Spinal cord (tissue), 9 donors: ENCODE measurements at regions not wholly inside any gene's neighbourhood (a gene's known extent, or its start where the extent isn't known, plus 50 kb on each side); places are given as distances from the start of the nearest gene placed in this dataset.
A peak's percentile ranks its signal among the peaks of the same experiment; 100 is the strongest.
"Not testable (repeated sequence)": the region's sequence is repeated elsewhere in the genome, so short reads cannot be mapped to it uniquely, and the experiment has no call there.

Experiments used
- DNase-seq, 6 donors: peaks; one replicate each; pipeline versions ENCODE4 v3.0.0 to v3.0.0-alpha.2; 2013 to 2015; ENCODE audit warnings: low spot score in 6 of 6, low read depth in 4 of 6
- H3K27ac ChIP-seq: one replicate; pipeline ENCODE4 v1.5.1; 2013; ENCODE audit warnings: low read depth, low read length, control low read depth
- H3K27me3 ChIP-seq: one replicate; pipeline ENCODE4 v1.6.1; 2013; ENCODE audit warnings: low read length; ENCODE audit not compliant: control insufficient read depth, insufficient read depth
- H3K36me3 ChIP-seq: one replicate; pipeline ENCODE4 v1.6.1; 2013; ENCODE audit warnings: low read length; ENCODE audit not compliant: control insufficient read depth, insufficient read depth
- H3K4me1 ChIP-seq: one replicate; pipeline ENCODE4 v1.6.1; 2013; ENCODE audit warnings: low read length; ENCODE audit not compliant: control insufficient read depth, insufficient read depth
- H3K4me3 ChIP-seq: one replicate; pipeline ENCODE4 v1.5.1; 2013; ENCODE audit warnings: low read depth, low read length, control low read depth
- H3K9me3 ChIP-seq: one replicate; pipeline ENCODE4 v1.6.1; 2013; ENCODE audit warnings: low read length; ENCODE audit not compliant: control insufficient read depth, insufficient read depth
- WGBS: methylation state at CpG from one replicate; pipeline ENCODE4 v1.1.5; 2013; ENCODE audit warnings: missing lambda C conversion rate; ENCODE audit not compliant: insufficient coverage; 5-methylcytosine and 5-hydroxymethylcytosine counted together
- donor health status: healthy.

DNA sequence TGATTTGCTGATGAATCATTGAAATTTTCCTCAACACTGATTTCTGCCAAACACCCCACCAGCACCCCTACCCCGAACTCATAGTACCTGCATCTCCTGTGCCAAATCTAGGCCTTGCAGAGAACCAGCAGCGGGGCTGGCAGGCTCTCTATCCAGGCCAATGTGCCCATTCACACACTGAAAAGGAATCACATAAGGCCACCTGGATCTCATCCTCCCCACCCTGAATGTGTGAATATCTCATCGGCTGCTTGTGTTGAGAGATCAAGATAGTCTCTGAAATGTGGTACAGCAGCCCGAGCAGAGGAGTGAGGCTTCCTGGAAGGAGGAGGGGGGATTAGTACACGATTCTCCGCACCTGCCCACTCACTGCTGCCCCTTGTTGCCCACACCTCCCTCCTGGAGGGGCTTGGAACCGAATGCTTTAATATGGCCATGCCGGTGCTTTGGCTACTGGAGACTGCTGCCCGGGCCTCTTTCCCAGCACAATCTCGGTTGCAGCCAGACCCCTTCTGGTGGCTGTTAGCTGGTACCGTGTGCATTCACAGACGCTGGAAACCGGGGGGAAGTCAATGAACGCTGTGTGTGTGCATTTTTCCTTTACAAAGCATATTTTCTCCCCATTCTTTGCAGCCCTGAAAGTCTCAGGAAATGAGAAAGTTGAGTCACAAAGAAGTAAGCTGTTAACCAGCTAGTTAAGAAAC is 619.5 kb downstream of the MATN1 start:
- Histone ChIP-seq H3K27me3 (no peaks in the 10 kb centered on the region), H3K4me1 (peaks cover 15% of the 10 kb centered on the region), H3K4me3 (no peak overlapping the region), H3K27ac (no peak overlapping the region), H3K36me3 (no peaks in the 10 kb centered on the region), H3K9me3 (no peaks in the 10 kb centered on the region)
- peak in 2 of 6 donors; percentile 65 to 79 for DNase-seq
- 68% methylated on average over 3 of the region's 14 CpGs for WGBS

DNA sequence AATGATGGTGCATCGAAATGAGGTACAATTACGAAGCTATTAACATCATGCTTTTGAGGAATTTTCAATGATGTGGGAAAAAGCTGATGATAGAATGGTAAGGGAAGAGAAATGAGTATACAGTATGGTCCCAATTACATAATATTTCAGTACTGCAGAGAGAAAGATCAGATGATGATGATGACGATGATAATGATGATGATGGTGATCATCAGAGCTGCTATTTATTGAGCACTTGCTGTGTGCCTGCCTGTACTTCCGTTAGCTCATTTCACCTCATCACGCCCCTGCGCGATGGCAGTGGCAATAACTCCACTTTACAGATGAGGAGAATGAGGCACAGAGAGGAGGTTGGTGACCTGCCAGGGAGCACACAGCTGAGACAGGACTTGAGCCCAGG is 620.8 kb downstream of the MATN1 start:
- 90% methylated on average over 3 of the region's 7 CpGs for WGBS
- Histone ChIP-seq H3K9me3 (no peaks in the 10 kb centered on the region), H3K27ac (no peak overlapping the region)

DNA sequence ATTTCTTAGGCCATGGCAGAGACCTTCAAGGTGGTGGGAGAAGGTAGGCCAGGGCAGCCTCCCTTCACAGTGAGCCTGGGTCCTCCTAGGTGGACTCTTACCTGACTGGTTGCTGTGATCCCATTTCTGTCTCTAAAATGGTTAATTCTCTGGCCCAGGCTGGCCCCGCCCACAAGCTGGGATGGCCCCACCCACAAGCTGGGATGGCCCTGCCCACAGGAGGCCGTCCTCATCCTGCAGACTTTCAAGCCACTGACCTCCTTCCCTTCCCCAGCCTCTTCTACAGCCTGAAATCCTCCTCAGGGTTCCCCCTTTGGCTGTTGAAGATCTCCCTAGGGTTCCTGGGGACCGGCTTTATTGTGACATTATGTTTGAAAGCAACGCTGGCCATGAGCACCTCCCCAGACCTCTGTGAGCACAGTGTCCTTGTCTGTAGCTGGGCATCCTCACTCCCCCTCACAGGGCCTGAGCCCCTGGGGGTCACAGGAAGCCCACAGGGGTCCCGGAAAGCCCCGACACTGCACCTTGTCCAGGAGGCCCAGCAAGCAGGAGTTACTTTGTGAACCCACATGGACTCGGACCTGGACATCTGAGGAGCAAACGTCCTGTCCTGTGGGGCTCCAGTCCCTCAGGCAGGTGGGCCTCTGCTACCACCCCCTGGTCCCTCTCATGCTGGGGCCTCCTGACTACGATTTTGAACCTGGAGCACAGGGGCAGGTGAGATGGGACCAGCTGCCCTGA is 621.7 kb downstream of the MATN1 start:
- H3K4me1 ChIP-seq = peaks cover 15% of the 10 kb centered on the region
- no peaks in the 10 kb centered on the region for H3K27me3 ChIP-seq
- no peak for DNase-seq
- H3K36me3 ChIP-seq = no peaks in the 10 kb centered on the region
- 57% methylated on average over 9 of the region's 9 CpGs for WGBS
- no peak overlapping the region for H3K27ac ChIP-seq
- no peaks in the 10 kb centered on the region for H3K9me3 ChIP-seq
- no peak overlapping the region for H3K4me3 ChIP-seq

More for the DNA sequence above, 620.8 kb downstream of the MATN1 start:
- Histone ChIP-seq H3K36me3 (no peaks in the 10 kb centered on the region), H3K4me1 (peaks cover 15% of the 10 kb centered on the region), H3K4me3 (no peak overlapping the region), H3K27me3 (no peaks in the 10 kb centered on the region)
- DNase-seq = no peak

GRCh38 chr1:30101016-30101415 is 622.4 kb downstream of the MATN1 start:
- 72% methylated on average over 2 of the region's 8 CpGs for WGBS
- Histone ChIP-seq H3K4me3 (no peak overlapping the region), H3K36me3 (no peaks in the 10 kb centered on the region), H3K4me1 (peaks cover 15% of the 10 kb centered on the region), H3K27me3 (no peaks in the 10 kb centered on the region), H3K27ac (no peak overlapping the region), H3K9me3 (no peaks in the 10 kb centered on the region)
- no peak for DNase-seq

GRCh38 chr1:30100524-30100862 is 622.9 kb downstream of the MATN1 start:
- 75% methylated on average over 4 of the region's 4 CpGs for WGBS
- Histone ChIP-seq H3K4me1 (peaks cover 15% of the 10 kb centered on the region), H3K27me3 (no peaks in the 10 kb centered on the region), H3K9me3 (no peaks in the 10 kb centered on the region), H3K4me3 (no peak overlapping the region), H3K27ac (no peak overlapping the region), H3K36me3 (no peaks in the 10 kb centered on the region)
- no peak for DNase-seq

DNA sequence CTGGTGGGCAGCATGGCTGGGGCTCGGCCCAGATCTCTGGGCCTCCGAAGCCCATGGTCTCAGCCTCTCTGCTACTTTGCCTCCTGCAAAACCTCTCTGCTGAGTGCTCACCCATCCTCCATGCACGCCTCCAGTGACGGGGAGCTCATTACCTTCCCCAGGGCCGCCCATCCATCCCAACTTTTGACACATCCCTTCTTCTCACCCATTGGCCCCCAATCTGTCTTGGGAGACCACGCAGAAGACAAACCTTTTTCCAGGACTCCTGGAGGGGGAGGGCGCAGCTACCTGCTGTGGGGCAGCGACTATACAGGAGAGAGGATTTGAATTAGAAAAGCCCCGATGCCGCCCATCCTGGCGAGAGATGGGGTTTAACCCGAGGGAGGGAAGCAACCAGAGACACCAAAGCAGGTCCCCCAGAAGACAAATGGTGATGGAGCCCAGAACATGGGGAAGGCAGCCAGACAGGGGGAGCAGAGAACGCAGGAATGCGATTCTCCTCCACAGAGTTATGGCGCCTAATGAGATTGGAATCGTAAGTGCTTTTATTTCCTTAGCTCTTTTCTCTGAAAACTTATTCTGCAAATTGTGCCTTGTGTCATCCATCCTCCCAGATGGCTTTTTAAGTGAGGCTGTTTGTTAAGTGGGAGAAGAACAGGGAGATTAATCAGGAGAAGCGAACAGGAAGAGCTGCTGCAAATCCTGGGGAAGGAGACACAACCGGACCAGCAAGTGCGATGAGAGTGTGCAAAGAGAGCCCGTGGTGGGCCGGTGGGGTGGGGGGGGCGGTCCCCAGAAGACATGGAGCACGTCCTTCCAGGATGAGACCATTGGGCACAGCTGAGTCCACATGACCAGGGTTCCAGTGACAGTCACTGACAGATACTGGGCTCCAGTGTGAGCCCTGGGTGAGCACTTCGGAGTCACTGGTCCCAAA is 623.5 kb downstream of the MATN1 start:
- peak in 2 of 6 donors; percentile 38 to 91 for DNase-seq
- Histone ChIP-seq H3K9me3 (no peaks in the 10 kb centered on the region), H3K4me1 (peaks cover 15% of the 10 kb centered on the region), H3K27ac (no peak overlapping the region), H3K27me3 (no peaks in the 10 kb centered on the region), H3K4me3 (no peak overlapping the region), H3K36me3 (no peaks in the 10 kb centered on the region)
- 66% methylated on average over 18 of the region's 24 CpGs for WGBS

DNA sequence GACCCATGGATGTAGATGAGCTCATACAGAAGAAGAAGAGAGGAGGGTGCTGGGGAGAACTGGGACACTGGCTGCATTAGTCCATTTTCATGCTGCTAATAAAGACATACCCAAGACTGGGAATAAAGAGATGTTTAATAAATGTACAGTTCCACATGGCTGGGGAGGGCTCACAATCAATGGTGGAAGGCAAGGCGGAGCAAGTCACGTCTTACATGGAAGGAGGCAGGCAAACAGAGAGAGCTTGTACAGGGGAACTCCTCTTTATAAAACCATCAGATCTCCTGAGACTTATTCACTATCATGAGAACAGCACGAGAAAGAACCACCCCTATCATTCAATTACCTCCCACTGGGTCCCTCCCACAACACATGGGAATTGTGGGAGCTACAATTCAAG is 625.5 kb downstream of the MATN1 start:
- H3K4me3 ChIP-seq, H3K4me1 ChIP-seq, H3K9me3 ChIP-seq, H3K27ac ChIP-seq, H3K27me3 ChIP-seq, DNase-seq, H3K36me3 ChIP-seq: not testable (repeated sequence)
- 60% methylated on average over 1 of the region's 3 CpGs for WGBS

DNA sequence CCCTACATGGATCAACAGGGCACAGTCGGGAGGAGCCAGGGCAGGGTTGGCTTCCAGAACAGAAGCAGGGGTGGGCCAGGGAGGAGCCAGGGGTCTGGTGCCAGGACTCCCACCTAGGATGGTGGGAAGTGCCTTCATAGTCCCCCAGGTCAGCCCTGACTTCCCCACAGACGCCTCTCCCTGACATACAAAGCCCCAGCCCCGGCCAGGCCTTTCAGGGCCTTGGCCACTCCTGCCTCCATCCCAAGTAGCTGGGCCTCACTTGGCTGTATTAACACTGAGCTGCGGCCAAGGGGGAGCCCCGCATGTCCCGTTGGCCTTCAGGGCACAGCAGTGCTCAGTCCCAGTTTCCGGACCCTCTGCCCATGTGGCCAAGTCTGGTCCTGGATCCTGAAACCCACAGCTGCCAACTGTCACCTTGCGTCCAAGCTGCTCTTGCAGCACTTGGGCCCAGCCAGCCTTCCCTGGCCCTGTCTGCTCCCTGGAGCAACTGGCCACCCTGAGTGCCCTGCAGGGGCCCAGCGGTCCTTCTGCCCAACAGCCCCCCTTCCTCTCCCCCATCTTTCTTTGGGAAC is 627.8 kb downstream of the MATN1 start:
- H3K9me3 ChIP-seq = peaks cover 2% of the 10 kb centered on the region
- WGBS = 86% methylated on average over 9 of the region's 9 CpGs
- H3K36me3 ChIP-seq = no peaks in the 10 kb centered on the region
- H3K27me3 ChIP-seq = no peaks in the 10 kb centered on the region
- no peak overlapping the region for H3K27ac ChIP-seq
- no peak for DNase-seq
- no peak overlapping the region for H3K4me3 ChIP-seq
- peaks cover 7% of the 10 kb centered on the region for H3K4me1 ChIP-seq

DNA sequence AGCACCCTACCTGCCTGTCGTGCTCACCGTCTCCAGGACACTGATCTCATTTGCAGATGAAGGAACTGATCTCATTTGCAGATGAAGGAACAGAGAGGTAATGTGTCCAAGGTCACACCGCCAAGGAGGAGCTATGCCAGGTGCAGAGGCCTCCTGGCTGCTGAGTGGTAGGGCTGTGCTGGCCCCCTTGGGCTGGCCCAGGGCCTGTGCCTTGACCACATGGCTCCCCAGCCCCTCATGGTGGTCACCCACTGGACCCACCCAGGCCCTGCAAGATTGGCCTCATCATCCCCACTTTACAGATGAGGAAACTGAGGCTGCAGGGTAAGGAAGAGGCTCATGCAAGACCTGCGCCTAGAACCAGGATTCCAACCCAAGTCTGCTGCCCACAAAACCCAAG is 628.3 kb downstream of the MATN1 start:
- peaks cover 7% of the 10 kb centered on the region for H3K4me1 ChIP-seq
- H3K36me3 ChIP-seq = no peaks in the 10 kb centered on the region
- 93% methylated on average over 2 of the region's 4 CpGs for WGBS
- H3K4me3 ChIP-seq = no peak overlapping the region
- H3K9me3 ChIP-seq = peaks cover 2% of the 10 kb centered on the region
- no peaks in the 10 kb centered on the region for H3K27me3 ChIP-seq
- no peak for DNase-seq
- H3K27ac ChIP-seq = no peak overlapping the region
